IPS DF 19.7 (cell line): ENCODE measurements at regions not wholly inside any gene's neighbourhood (a gene's known extent, or its start where the extent isn't known, plus 50 kb on each side); places are given as distances from the start of the nearest gene placed in this dataset.
"Not testable (repeated sequence)": the region's sequence is repeated elsewhere in the genome, so short reads cannot be mapped to it uniquely, and the experiment has no call there.

ENCODE experiments used
- DNase-seq: peaks from one replicate; pipeline ENCODE4 v3.0.0-alpha.2; 2013; ENCODE audit warnings: low read depth, low spot score

- DNase-seq: peak; percentile 57
Measured at GRCh38 chr3:76198086-76198485, 412.7 kb upstream of the ZNF717 start.

- DNase-seq: no peak
Measured at GRCh38 chr3:76199382-76199781, 414.0 kb upstream of the ZNF717 start.

- DNase-seq: peak; percentile 40
Measured at GRCh38 chr3:76203578-76203977, 418.2 kb upstream of the ZNF717 start.

GRCh38 chr3:76206346-76206745 lies 421.0 kb upstream of the ZNF717 start:
- no peak for DNase-seq

- DNase-seq: no peak
Measured at GRCh38 chr3:76212679-76213078, 427.3 kb upstream of the ZNF717 start.

- no peak for DNase-seq
Measured at GRCh38 chr3:76222201-76222600, 436.9 kb upstream of the ZNF717 start.

GRCh38 chr3:76231258-76231657 lies 445.9 kb upstream of the ZNF717 start:
- DNase-seq: no peak

GRCh38 chr3:76242886-76243753 lies 457.8 kb upstream of the ZNF717 start:
- no peak for DNase-seq

GRCh38 chr3:76245073-76245472 lies 459.7 kb upstream of the ZNF717 start:
- no peak for DNase-seq

- DNase-seq: no peak
Measured at GRCh38 chr3:76245622-76246021, 460.3 kb upstream of the ZNF717 start.

GRCh38 chr3:76264496-76264895 lies 479.1 kb upstream of the ZNF717 start:
- no peak for DNase-seq

- DNase-seq: no peak
Measured at GRCh38 chr3:76264911-76265310, 479.6 kb upstream of the ZNF717 start.

- DNase-seq: no peak
Measured at GRCh38 chr3:76266511-76266910, 481.2 kb upstream of the ZNF717 start.

GRCh38 chr3:76267851-76268380 lies 482.6 kb upstream of the ZNF717 start:
- no peak for DNase-seq

GRCh38 chr3:76293856-76294255 lies 508.5 kb upstream of the ZNF717 start:
- no peak for DNase-seq

GRCh38 chr3:76300746-76301145 lies 515.4 kb upstream of the ZNF717 start:
- DNase-seq: no peak

- DNase-seq: no peak
Measured at GRCh38 chr3:76307556-76307955, 522.2 kb upstream of the ZNF717 start.

- no peak for DNase-seq
Measured at GRCh38 chr3:76308541-76308940, 523.2 kb upstream of the ZNF717 start.

- DNase-seq: no peak
Measured at GRCh38 chr3:76310089-76310488, 524.7 kb upstream of the ZNF717 start.

- no peak for DNase-seq
Measured at GRCh38 chr3:76310667-76311066, 525.3 kb upstream of the ZNF717 start.

GRCh38 chr3:76311941-76312340 lies 526.6 kb upstream of the ZNF717 start:
- DNase-seq: no peak

GRCh38 chr3:76315906-76316305 lies 530.6 kb upstream of the ZNF717 start:
- DNase-seq: not testable (repeated sequence)

- no peak for DNase-seq
Measured at GRCh38 chr3:76321614-76322013, 536.3 kb upstream of the ZNF717 start.
